Germinal center (tissue), 1 donor: ENCODE measurements at regions not wholly inside any gene's neighbourhood (a gene's known extent, or its start where the extent isn't known, plus 50 kb on each side); places are given as distances from the start of the nearest gene placed in this dataset.

Source experiments
- DNase-seq: peaks from one replicate; pipeline ENCODE4 v3.0.0; 2012; ENCODE audit warnings: mixed read lengths, low spot score

DNA sequence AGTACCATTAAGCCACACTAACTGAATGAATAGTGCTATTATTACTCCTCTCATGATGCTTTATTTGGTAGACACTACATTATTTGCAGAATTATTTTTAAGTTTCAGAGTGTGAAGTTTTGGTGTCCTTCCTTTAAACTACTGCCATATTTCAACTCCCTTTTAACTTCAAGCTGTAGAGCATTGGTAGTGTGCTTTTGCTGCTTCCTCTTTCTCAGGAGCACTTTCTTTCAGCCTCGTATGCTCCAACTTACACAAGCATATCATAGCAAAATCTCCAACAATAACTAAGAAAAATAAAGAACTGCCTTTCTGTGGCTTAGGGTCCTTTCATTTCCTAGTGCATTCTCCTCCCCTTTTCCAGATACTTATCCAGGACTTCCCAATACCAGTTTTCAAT, 476.4 kb upstream of the AGTR1 start:
- no peak for DNase-seq

DNA sequence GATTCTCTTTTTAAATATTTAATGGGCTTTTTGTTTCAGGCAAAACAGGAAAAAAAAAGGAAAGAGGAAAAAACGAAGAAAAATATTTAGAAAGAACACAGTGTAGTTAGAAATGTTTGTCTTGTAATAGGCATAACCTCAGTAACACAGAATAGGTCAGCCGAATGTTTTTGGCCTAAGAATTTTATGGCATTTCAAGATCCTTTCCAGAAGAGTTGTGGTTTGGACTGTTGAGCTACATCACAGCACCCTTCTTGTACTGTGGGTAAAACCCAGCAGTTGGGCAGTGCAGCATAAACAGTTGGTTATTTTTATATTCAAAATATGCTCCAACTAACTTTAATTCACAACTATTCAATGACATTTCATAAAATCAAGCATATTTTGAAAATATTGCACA, 474.4 kb upstream of the AGTR1 start:
- DNase-seq, result no peak

DNA sequence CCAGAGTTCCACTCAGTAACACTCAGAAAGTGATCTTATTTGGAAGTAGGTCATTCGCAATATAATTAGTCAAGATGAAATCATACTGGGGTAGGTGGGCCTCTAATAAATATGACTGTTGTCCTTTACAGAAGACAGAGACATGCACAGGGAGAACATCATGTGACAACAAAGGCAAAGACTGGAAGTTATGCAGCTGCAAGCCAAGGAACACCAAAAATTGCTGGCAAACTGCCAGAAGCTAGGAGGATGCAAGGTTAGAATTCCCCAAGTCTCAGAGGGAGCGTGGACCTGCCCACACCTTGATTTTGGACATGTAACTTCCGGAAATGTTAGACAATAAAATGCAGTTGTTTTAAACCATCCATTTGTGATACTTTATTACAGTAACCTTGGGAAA, 471.5 kb upstream of the AGTR1 start:
- DNase-seq, result no peak

DNA sequence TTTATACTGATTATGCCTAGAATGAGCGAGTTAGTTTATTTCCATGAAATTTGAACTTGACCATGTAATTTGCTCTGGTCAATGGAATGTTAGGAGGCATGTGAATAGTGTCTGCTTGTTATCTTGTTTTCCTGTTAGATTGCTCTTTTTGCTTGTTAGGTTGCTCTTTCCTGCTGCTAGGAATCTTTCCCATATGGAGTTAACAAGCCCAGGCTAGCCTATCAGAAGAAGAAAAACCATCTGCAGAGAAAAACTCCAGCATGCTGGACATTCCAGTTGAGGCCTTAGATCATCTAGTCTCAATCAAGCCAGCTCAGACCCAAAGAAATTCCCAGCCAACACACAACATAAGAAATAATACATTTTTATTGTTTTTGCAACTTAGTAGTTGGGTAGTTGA, 470.2 kb upstream of the AGTR1 start:
- no peak for DNase-seq

DNA sequence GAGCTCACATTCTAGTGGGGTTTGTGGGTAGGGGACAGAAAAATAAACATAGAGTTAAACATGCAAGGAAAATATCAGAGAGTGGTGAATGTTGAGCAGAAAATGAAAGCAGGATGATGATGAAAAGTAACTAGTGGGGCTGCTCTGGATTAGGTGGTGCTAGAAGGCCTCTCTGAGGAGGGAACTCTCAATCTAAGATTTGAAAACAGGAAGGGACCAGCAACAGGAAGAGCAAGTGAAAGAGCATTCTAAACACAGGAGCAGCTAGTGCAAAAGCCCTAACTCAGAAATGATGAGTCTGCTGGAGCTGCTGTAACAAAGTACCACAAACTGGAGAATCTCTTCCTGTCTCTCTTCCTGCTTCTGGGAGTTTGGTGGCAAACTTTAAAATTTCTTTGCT, 468.6 kb upstream of the AGTR1 start:
- DNase-seq, result no peak

DNA sequence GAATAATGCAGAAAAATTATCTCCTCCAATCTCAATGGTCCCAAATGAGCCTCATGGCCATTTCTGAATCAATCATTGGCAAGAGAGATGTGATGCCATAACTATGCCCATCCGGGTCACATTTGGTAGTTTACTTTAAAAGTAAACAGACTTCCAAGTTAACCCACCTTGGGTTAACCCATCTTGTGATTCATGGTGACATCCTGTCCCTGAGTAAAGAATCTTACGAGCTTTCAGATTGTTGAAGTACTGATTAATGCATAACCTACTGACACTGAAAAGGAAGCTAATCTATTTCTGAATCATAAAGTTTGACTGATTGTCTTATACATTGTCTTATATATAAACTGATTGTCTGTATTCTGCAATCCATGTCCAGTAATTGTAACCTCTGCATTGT, 467.2 kb upstream of the AGTR1 start:
- DNase-seq, result no peak

DNA sequence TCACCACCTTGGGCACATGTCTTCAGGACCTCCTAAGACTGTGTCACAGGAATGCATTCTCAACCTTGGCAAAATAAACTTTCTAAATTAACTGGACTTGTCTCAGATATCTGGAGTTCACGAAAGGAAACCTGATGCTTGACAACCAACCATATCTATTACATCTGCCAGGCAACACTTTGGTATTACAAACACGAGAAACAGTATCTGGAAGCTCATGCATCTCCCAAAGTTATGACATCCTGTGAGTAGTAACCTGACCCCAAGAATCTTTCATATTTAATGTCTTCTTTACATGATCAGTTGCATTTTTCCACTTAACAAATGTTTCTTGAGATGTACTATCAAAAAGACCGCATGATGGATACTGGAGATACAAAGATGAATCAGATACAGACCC, 465.3 kb upstream of the AGTR1 start:
- DNase-seq, result no peak

DNA sequence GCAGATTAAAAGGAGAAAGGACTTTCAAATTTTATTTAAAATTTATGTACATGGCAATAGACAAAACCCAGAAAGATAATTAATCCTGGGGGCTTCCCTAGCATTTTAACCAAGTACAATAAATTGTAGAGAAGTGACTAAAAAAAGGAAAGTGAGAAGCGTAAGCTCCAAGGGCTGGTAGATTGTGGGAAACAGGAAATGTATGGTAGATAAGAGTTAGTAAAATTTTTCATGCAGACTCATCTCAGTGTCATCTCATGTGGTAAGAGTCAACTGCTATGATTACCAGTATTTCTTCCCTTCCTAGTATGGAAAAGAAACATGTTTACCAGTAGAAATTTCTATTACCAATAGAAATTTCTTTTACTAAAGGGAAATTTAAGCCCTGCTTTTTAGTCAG, 464.3 kb upstream of the AGTR1 start:
- no peak for DNase-seq

DNA sequence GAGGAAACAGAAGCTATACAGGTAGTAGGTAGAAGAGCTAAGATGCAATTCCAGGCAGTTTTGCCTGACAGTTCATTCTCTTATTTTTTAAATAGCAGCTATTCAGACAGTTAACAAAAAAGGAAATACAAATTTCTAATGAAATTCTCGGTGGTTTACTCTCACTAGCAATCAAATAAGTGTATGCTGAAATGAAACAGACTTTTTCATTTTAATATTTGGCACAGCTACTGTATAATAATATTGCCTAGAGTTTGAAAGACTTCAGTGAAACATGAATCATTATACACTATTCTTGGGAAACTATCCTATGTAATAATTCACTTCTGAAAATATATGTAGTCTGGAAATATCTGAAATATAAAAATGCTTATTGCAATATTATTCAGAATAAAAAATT, 463.2 kb upstream of the AGTR1 start:
- DNase-seq, result no peak

DNA sequence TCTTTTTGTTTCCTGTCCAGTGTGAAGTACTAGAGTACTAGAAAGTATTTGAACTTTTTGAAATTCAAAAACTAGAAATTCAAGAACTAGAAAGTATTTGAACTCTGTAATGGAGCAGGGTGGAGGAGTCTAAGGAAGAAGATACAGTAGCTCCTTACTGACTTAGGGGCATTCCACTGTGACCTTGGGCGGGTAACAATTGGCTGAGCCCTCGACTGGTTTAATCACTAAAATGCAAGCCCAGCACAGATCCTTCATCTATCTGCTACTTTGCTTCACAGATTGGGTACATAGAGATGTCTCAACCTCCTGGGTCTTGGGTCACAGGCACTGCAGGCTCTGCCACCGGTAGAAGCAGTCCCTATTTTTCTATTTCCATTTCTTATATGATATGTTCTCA, 462.1 kb upstream of the AGTR1 start:
- no peak for DNase-seq

DNA sequence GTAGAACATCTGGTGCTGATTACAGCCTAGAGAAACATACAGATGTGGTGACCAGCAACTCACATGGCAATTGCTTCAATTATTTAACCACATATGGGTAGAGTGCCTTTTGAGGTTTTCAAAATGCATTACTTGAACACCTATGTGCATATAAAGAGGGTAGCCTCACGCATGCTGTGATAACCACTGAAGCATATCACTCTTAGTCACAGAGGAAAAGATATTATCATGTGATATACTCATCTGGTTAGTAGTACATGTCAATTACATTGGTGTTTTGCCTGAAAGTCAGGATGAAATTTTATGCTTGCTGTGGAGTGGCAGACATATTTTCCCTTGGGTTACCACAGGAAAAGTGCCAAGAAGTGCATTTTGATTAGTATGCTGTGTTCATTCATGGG, 459.3 kb upstream of the AGTR1 start:
- no peak for DNase-seq

DNA sequence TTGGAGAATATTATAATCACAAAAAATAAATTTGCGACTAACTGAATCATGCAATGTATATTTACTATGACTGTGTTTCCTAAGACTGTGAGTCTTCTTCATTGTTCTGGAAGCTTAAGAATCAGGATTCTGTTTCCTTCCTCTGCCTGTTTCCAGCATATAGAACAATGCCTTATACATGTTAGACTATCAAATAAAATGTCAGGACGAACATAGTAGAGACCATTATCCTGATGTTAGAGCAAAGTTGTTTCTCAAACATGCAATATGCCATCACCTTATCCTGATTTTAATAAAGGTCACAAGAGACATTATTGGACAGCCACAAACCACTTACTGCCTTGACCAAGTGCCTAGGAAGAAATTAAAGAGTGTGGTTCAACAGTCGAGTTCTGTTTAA, 457.4 kb upstream of the AGTR1 start:
- DNase-seq, result no peak

DNA sequence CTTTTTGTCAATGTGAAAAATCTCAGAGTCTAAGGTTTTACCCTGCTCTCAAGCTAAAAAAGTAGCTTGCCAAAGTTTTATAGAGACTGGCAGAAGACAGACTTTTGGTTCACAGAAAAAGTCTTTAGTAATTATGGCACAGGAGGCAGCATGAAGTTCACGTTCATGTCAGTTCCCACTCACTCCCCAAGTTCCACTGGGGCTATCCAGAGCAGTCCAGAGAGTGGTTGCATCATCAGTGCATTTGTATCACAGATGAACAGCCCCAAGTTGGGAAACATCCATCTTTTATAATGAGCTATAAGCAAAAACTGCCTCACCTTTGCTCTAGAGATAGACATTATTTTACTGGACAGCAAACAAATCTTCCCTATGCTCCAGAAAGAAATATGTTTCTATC, 454.1 kb upstream of the AGTR1 start:
- no peak for DNase-seq

DNA sequence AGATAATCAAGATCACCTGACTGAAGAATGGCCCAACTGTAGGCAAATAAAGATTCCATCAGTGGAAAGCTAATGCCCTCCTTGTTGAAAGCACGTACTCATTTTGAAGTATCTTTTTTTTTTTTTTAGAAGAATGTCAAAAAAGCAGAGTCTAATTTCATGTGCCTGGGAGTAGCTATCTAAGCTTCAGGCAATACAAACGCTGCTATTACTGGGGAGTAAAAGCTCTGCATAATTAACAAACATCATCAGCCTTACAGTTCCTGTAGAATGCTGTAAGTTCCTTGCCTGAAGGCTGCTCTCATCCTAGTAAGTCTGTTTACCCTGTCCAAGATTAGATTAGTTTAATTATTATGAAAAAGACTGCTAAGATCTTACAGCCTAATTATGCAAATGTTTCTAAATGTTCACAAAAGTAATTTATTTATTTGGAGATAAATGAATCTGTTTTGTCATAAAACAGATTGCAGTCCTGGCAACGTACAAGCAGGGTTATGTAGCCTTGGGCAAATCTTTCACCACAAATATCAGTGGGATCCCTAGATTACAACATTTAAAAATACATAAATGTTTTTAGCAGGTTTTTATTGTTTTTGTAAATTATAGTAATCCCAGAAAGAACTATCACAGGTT, 451.3 kb upstream of the AGTR1 start:
- no peak for DNase-seq

DNA sequence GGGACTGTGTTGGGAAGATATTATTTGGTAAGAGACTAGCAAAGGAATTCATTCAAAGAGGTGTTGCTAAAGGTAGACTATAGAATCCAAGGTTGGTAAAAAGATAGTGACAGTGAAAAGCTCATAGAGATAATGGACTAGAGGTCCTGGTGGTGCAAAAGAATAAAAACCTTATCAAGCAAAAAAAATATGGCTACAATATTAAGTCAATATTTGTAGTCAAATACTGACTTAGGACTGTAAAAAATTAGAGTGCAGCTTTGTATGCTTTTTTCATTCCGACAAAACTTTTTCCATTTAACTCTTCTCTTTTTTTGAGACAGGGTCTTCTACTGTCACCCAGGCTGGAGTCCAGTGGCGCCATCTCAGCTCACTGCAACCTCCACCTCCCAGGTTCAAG, 444.0 kb upstream of the AGTR1 start:
- no peak for DNase-seq

DNA sequence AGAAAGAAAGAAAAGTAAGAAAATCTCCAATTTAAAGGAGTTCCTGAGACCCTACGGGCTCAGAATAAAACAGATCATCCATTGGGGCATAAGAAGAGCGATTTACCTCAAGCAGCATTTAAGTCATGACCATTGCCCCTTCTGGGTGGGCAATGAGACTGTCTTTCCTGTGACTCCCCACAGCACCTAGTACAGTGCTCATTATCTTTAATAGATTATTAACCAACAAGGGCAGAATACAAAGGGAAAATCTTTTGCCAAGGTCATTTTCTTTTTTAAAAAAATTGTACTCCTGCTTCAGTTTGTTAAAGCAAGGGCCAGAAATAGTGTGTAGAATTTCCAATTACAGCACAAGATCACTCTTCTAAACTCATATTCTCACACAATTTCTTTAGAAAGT, 443.3 kb upstream of the AGTR1 start:
- no peak for DNase-seq

DNA sequence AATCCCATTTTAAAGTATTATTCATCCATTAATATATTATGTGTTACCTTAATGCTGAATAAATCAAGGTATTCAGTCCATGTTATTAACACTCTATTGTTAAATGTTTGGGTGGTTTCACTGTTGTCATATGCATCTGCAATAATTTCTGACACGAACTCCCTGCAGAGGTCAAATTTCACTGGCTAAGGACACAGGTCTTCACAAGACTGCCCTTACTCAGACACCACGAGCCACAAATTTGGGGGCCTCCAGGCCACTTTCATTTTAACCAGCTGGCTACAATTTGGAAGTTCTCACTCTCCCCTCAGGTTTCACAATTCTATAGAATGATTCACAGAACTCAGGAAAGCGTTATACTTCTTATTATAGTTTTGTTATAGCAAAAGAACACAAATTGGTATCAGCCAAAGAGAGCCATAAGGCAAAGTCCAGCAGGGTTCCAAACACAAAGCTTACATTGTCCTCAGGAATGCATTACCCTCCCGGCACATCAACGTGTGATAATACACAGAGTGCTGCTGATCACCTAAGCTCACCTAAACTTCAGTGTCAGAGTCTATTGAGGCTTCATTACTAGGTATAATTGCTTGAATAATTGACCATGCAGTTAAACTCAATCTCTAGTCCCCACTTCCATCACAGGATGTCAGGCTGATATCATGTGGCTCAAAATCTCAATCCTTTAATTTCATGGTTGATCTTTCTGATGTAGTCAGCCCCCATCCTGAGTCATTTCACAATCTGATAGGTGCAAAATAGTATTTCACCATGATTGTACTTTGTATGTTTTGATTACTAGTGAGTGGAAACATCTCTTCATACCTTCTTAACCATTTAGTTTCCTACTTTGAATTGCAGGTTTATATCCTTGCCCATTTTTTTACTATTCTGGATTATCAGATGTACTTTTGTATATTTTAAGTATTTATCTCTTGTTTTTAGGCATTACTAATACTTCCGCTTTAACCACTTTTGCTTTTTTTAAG, 441.4 kb upstream of the AGTR1 start:
- no peak for DNase-seq

DNA sequence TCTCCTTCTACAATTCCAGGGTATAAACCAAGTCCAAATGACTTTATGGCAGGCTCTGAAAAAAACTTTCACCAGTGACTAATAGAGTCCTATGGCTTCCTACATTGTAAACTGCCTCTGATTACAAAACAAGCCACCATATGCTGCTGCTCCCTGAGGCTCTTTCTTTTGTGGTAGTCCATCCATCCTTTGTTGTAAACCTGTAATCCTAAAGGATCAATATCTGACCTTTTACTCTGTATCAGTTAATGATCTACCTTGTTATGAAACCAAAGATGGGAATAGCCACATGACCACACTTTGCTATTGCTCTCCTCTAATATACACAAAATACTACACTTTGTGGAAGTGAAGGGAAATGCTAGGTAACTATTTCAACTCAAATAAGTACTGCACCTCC, 434.7 kb upstream of the AGTR1 start:
- no peak for DNase-seq

DNA sequence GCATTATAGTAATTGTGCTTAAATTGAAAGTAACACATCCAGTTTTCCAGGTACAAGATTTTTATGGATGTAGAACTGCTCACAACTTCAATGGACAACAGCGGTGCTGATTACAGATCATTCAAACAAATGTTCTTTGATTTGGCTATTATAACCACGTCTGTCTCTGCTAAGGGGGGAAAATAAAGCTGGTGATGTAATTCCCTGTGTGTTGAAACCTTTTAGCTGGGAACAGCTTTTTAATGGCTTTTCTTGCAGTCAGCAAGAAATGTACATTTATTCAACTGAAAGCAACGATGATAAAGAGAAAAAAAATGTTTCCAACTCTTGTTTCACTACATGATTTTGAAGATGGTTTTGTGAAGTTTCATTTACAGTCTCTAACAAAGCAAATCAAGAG, 431.9 kb upstream of the AGTR1 start:
- DNase-seq, result no peak

DNA sequence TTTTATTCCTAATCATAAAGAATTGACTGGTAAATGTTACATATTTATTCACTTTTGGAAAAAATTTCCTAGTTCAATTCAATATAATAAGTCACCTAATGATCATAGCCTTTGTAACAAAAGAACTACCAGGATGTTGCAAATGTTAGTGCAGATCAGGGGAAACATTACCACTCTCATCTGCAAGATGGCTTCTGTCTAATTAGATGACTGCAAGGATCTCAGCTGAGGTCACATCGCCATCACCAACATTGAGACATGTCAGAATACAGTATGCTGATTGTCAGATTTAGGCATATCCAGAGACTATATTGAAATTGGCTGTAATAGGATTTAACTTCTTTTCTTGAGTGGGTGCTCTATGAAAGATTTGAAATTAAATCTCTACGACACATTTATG, 431.4 kb upstream of the AGTR1 start:
- DNase-seq, result no peak

DNA sequence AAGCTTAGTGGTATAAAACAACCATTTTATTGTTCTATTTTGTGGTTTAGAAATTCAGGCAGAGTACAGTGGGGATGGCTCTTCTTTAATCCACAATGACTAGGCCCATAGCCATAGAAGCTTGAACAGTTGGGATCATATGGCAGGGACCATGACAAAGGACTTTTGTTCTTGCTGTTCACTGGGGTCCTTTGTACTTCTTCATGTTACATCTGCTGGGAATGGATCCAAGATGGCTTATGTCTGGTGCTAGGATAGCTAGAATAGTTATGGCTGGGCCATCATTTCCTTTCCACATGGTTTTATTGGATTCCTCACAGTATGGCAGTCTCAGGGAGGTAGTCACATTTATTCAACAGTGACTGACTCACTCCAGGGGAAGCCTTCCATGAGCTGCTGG, 427.9 kb upstream of the AGTR1 start:
- no peak for DNase-seq

DNA sequence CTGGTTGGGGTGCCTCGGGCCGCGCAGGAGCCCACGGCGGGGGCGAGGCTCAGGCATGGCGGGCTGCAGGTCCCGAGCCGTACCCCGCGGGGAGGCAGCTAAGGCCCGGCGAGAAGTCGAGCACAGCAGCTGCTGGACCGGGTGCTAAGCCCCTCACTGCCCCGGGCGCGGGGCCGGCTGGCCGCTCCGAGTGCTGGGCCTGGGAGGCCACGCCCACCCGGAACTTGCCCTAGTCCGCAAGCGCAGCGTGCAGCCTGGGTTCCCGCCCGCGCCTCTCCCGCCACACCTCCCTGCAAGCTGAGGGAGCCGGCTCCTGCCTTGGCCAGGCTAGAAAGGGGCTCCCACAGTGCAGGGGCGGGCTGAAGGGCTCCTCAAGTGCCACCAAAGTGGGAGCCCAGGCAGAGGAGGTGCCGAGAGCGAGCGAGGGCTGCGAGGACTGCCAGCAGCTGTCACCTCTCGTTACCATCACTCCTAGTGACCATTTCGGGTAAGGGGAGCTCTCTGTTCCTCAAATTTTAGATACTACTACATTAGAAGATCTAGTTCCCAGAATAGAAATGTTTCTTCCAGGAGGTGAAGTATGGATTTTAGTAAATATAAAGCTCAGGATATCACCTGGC, 417.0 kb upstream of the AGTR1 start:
- DNase-seq, result no peak

DNA sequence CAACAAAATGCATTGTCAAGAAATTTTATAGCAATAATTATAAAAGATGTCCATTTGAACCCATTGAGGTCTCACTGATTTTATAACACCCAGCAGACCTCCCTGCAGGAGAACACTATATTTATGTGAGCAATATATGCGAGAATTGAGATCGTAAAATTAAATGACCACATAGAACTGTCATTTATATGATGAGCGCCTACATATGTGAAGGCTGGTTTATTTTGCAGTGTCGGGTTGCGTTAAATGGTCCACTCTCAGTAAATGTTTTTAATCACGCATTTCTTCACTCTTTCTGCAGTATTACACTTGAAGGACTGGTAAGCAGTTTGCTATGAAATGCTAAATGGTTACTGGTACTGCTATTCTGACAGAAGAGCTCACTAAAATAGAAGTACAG, 408.5 kb upstream of the AGTR1 start:
- no peak for DNase-seq
